Mesothelial cell of epicardium (in vitro differentiated cells): ENCODE measurements at regions not wholly inside any gene's neighbourhood (a gene's known extent, or its start where the extent isn't known, plus 50 kb on each side); places are given as distances from the start of the nearest gene placed in this dataset.

Experiments used
- DNase-seq, 2 experiments: peaks; one replicate each; pipeline ENCODE4 v3.0.0; 2021; ENCODE audit warnings: low spot score in 2 of 2; ENCODE audit not compliant: unreplicated experiment in 2 of 2
- H3K27ac Mint-ChIP-seq: 2 replicates; pipeline ENCODE4 v1.8.0; 2021; ENCODE audit warnings: mixed read lengths
- H3K27me3 Mint-ChIP-seq: 2 replicates; pipeline ENCODE4 v1.8.0; 2021; ENCODE audit warnings: low read depth, mixed read lengths
- H3K36me3 Mint-ChIP-seq: 2 replicates; pipeline ENCODE4 v1.8.0; 2021; ENCODE audit warnings: mixed read lengths
- H3K4me1 Mint-ChIP-seq: 2 replicates; pipeline ENCODE4 v1.8.0; 2021; ENCODE audit warnings: mixed read lengths
- H3K4me3 Mint-ChIP-seq: 2 replicates; pipeline ENCODE4 v1.8.0; 2021; ENCODE audit warnings: mild to moderate bottlenecking, moderate library complexity, mixed read lengths
- H3K9me3 Mint-ChIP-seq: 2 replicates; pipeline ENCODE4 v1.8.0; 2021; ENCODE audit warnings: mixed read lengths
- TF ChIP-seq, protein P1 (sequence below): fragments of 200-600 bp; sonication (generic); IDR thresholded peaks from one replicate; pipeline ENCODE4 v1.5.0; 2021; ENCODE audit warnings: antibody characterized with exemption; ENCODE audit not compliant: unreplicated experiment

DNA sequence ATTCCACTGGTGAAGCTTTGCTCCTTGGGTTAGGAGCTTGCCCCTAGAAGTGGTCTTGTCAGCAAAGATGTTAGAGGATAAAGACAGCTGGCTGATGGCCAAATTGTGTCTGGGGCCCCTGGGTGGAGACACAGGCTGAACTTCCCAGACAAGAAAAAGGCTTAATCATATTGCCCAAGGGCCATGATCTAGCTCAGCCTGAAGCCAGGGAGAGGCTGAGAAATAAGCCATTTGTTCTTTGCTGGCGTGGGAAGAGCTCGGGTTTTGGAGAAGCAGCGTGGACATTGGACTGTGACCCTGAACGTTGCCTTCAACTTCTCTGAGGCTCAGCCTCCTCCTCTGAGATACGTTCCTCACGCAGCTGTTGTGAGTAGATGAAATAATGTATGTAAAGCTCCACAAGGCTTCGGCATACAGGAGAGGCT is 153.0 kb downstream of the ZFP36L2 start:
- H3K27ac Mint-ChIP-seq: peak overlapping the region; percentile 91
- H3K36me3 Mint-ChIP-seq: no peaks in the 10 kb centered on the region
- H3K27me3 Mint-ChIP-seq: no peaks in the 10 kb centered on the region
- no peaks in the 10 kb centered on the region for H3K9me3 Mint-ChIP-seq
- TF ChIP-seq, protein P1, sequence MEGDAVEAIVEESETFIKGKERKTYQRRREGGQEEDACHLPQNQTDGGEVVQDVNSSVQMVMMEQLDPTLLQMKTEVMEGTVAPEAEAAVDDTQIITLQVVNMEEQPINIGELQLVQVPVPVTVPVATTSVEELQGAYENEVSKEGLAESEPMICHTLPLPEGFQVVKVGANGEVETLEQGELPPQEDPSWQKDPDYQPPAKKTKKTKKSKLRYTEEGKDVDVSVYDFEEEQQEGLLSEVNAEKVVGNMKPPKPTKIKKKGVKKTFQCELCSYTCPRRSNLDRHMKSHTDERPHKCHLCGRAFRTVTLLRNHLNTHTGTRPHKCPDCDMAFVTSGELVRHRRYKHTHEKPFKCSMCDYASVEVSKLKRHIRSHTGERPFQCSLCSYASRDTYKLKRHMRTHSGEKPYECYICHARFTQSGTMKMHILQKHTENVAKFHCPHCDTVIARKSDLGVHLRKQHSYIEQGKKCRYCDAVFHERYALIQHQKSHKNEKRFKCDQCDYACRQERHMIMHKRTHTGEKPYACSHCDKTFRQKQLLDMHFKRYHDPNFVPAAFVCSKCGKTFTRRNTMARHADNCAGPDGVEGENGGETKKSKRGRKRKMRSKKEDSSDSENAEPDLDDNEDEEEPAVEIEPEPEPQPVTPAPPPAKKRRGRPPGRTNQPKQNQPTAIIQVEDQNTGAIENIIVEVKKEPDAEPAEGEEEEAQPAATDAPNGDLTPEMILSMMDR: no peak
- DNase-seq: no peak
- H3K4me3 Mint-ChIP-seq: peak overlapping the region; percentile 10
- H3K4me1 Mint-ChIP-seq: peaks cover 78% of the 10 kb centered on the region

DNA sequence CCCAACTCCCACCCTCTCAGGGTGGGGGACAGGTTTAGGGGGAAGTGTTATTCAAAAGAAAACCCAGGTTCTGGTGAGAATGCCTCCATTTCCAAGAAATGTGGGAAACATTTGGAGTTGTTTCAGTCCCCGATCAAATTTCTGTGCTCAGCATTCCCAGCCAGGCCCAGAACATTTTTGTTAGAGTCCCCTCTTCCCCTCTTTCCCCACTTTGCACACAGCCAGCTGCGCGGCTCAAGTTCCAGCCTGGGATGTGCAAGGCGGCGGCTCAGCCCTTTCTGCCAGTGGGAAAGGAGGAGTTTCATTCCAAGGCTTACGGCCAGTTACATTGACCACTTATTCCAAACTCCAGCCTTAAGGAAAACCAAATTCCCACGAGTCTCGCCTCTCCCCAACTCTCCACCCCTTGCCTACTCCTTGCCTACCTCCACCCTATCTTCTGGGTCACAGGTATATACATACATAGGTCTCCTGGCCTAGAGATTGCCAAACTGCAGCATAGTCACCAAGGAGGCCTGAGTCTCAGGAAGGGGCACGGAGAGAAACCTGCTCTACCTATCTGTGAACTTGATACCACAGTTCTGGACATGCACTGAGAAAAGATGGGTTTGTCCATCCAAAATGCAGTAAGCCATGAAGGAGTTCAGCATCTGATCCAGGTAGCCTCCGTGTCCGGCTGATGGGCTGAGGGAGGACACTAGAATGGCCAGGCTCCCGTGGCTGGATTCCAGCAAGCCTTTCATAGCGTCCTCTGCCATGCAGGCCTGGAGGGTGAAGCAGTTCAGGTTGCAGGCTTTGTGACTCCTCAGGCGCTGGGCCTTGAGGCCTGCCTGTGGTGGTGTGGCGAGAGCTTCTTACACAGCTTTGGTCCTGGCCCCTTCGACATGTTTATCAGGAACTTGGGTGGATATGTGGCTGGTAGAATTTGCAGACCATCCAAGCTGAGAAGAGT is 154.5 kb downstream of the ZFP36L2 start:
- no peaks in the 10 kb centered on the region for H3K27me3 Mint-ChIP-seq
- no peak for DNase-seq
- no peaks in the 10 kb centered on the region for H3K9me3 Mint-ChIP-seq
- TF ChIP-seq, protein P1: no peak
- peaks cover 77% of the 10 kb centered on the region for H3K4me1 Mint-ChIP-seq
- peak overlapping the region; percentile 72 for H3K27ac Mint-ChIP-seq
- H3K4me3 Mint-ChIP-seq: no peak overlapping the region
- H3K36me3 Mint-ChIP-seq: no peaks in the 10 kb centered on the region

DNA sequence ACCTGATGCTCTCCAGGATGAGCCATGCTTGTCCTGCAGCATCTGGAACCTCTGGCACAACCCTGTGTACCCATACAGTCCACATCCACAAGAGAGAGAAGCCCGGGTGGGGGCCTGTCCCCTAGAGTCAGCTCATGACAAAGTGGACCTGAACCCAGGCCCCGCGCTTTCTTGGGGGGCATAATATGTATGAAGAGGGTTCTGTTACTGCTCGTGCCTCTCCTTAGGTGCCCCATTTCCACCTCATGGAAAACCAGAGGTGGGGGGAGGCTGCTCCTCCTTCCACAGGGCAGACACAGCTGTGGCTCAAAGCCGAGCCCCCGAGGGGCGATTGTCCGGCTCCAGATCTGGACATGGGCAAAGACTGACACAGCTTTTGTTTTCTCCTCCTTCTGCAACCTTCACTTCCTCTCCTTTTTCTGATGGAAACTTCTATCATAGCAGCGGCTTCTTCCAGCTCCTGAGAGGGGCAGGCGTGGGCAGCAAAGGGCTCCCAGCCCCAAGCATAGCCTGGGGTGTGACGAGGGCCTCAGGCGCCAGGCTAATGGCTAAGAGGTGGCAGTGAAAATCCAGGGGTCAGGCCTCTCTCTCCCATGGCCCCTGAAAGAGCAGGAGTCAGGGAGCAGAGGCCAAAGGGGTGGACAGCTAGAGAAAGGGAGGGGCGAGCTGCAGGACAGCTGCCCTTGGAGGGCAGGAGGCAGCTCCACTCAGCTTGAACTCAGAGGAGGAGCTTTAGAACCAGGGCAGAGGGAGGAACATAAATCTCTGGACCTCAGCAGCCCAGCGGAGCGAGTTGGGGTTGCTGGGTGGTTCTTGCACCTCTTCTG is 155.5 kb downstream of the ZFP36L2 start:
- TF ChIP-seq, protein P1: no peak
- no peaks in the 10 kb centered on the region for H3K9me3 Mint-ChIP-seq
- peaks cover 70% of the 10 kb centered on the region for H3K4me1 Mint-ChIP-seq
- no peak for DNase-seq
- H3K4me3 Mint-ChIP-seq: no peak overlapping the region
- H3K27ac Mint-ChIP-seq: peak overlapping the region; percentile 57
- H3K36me3 Mint-ChIP-seq: no peaks in the 10 kb centered on the region
- H3K27me3 Mint-ChIP-seq: no peaks in the 10 kb centered on the region

DNA sequence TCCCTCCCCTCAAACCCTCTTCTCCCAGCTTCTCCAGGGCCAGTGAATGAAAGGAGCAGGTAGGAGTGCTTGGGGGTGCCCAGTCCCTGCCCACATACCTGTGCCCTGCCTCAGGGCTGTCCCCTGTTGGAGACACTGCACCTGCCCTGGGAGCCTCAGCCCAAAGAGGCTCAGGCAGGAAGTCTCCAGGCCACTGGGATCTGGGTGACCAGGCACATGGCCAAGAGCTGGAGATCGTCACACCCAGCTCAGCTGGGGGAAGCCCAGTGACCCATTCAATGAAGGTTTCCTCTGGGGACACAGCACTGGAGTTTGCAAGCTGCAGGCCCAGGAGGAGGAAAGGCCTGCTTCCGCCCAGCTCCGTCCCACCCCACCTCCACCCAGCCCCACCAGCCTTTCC is 156.4 kb downstream of the ZFP36L2 start:
- DNase-seq: no peak
- no peak overlapping the region for H3K27ac Mint-ChIP-seq
- no peaks in the 10 kb centered on the region for H3K27me3 Mint-ChIP-seq
- no peaks in the 10 kb centered on the region for H3K9me3 Mint-ChIP-seq
- H3K4me1 Mint-ChIP-seq: peaks cover 61% of the 10 kb centered on the region
- H3K4me3 Mint-ChIP-seq: no peak overlapping the region
- H3K36me3 Mint-ChIP-seq: no peaks in the 10 kb centered on the region
- TF ChIP-seq, protein P1: no peak

DNA sequence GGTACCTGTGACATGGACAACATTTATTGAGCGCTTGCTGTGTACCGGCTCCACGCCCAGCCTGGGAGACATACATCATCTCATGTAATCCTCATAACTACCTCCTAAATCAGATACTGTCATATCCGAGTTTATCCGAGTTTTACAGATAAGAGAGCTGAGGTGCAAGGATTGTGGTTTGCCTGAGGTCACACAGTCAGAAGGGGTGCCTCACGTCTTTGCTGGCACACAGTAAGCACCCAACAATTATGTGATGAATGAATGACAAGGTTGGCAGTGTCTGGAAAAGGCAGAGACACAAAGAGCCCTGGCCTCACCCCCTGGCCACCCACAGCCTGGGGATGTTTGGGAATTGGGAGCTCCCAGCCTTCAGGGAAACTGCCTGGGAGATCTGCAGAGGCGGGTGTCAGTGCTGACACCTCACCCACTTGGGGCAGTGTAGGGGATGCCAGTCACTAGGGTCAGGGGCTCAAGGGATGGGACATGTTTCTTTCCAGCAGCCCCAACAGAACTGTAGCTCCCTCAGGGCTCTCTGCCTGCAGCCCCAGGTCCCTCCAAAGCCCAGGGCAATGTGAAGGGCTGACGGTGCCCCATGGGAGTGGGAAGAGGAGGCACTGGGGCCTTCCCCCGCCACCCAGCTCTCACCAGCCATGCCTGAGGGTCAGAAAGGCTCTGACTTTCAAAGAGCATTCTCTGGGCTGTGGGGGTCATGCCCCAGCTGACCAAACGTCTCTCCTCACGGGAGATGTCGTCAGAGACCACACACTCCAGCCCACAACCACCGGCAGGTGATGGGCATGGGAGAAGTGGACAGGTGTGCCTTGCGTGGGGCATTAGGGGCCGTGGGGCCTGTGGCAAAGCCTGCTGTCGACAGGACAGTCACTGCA is 157.5 kb downstream of the ZFP36L2 start:
- Mint-ChIP-seq H3K36me3 (peaks cover 5% of the 10 kb centered on the region), H3K4me1 (peaks cover 49% of the 10 kb centered on the region), H3K27me3 (no peaks in the 10 kb centered on the region), H3K4me3 (no peak overlapping the region), H3K27ac (no peak overlapping the region), H3K9me3 (peaks cover 8% of the 10 kb centered on the region)
- no peak for DNase-seq
- TF ChIP-seq, protein P1: no peak
